ENCODE measurements at regions not wholly inside any gene's neighbourhood (a gene's known extent, or its start where the extent isn't known, plus 50 kb on each side); places are given as distances from the start of the nearest gene placed in this dataset.

DNA sequence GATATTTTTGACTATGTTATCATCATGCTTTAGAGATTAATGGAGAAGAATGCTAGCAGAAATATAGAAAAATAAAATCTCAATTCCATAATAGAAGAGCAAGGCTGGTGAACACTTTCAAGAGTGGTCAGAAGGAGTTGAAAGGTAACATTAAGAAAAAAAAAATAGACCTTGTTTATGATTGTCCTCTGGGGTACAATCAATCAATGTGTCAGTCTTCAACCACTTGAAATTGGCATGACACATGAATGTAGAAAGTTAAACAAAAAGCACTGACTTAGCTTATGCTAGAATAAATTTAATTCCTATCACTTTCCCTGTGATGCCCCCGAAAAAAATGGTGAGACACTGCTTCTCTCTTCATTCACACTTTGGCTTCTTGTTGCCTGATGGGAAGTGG is 750.3 kb upstream of the ADGRL2 start:
- no peak for DNase-seq (ENCODE audit: extremely low read depth, low read depth)

DNA sequence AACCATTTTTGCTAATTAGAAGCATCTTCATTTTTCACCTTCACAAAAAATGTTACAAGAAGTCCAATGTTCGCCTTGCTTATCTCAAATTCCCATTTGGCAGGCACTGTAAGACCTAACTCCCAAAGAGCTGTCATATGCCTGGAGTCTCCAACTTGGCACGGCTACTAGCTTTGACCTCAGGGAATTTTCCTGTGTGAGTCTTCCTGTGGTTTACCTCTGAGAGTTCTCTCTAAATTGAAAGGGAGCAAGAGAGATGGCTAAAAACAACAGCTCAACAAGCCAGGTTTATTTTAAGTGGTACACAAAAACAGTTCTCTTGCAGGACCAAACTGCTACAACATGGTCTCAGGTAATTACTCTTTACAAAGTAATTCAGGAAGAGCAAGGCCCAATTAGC is 756.0 kb upstream of the ADGRL2 start:
- no peak for DNase-seq (ENCODE audit: extremely low read depth, low read depth)

DNA sequence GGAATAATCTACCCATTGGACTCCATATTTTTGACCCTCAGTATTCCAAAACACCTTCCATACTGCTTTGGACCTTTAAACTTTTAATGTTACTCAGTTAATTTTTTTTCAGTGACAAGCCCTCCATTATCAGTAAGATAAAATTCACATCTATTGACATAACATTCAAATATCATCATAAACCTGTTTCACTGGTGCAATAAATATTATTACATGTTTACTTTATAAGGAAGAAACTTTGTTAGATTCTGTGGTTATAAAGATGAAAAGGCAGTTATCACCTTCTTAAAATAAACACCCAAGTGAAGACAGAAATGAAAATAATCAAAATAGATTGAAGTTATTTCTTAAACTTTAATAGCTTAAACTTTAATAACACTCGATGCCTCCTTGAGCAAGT is 758.5 kb upstream of the ADGRL2 start:
- no peak for DNase-seq (ENCODE audit: extremely low read depth, low read depth)

DNA sequence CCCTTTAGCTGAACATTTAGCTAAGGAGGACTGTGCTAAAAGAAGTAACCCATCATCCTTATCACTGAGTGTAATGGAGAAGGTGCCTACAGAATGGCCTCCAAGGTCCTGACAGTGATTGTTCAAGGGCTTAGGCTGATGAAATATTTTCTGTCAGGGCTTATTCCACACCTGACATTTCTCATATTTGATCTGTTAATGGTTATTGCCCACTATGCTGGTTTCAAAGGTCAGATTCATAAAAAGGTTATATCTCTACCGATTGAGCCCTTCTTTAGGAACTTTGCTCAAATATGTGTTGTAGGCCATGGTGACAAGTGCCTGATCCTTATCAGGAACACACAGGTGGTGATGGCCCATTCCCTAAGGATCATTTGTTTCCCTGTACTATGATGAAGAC is 766.4 kb upstream of the ADGRL2 start:
- no peak for DNase-seq (ENCODE audit: extremely low read depth, low read depth)

DNA sequence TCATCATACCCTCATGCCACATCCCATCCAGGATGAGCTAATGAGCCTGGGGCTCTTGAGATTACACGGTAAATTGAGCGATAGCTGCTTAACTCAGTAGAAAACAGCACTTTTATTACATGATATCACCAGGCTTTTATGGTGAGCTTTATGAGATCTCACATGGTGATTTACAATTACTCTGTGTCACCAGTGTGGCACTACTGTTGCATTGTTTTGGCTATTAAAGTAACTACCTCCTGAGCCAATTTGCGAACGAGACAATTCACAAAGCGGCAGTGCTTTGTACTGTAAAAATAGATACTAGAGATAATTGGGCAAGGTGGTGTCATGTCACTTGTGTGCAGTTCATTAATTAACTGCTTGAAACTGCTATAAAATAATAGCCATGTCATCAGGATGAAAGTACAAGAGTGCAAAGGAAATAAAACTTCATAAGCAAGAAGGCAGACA is 767.7 kb upstream of the ADGRL2 start:
- DNase-seq (ENCODE audit: extremely low read depth, low read depth), result no peak

DNA sequence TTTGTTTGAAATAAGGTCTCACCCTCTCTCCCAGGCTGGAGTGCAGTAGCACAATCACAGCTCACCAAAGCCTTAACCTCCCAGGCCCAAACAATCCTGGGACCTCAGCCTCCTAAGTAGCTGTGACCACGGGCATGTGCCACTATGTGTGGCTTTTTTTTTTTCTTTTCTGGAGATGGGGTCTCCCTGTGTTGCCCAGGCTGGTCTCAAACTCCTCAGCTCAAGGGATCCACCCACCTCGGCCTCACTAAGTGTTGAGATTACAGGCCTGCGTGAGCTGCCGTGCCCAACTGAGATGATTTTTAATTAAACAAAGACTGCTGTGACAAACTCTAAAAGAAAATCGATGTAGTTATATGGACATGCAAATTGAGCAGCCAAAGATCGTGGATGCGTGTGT is 768.4 kb upstream of the ADGRL2 start:
- DNase-seq (ENCODE audit: extremely low read depth, low read depth), result no peak

DNA sequence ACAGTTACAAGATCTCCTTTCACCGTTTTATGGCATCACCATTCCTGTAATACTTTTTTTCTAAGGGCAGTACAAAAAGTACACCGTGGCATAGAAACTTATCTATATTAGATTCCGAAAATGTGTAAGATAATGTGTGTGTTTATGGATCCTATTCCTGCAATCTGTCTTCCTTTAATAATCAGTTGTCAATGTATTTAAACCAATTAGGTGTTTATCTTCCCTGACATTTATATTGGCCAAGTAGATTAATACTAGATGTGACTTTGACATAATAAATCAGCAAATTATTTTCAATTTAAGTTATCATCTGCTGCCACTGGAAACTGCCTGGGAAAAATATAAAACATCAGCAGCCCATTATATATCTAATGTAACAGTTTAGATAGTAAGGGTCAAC is 770.3 kb upstream of the ADGRL2 start:
- no peak for DNase-seq (ENCODE audit: extremely low read depth, low read depth)

DNA sequence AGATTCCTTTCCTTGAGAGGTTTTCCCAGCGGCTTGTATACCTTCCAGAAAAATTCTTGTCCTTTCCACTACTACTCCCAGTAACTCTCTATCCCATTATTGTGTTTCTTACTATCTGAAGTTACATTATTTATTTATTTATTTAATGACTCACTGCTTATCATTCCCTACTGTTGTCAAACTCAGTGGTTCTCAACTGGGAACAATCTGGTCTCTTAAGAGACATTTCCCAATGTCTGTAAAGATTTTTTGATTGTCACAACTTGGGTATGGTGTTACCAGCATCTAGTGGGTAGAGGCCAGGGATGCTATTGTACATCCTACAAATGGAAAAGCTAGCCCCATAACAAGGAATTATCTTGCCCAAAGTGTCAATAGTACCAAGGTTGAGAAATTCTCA is 771.5 kb upstream of the ADGRL2 start:
- no peak for DNase-seq (ENCODE audit: extremely low read depth, low read depth)

DNA sequence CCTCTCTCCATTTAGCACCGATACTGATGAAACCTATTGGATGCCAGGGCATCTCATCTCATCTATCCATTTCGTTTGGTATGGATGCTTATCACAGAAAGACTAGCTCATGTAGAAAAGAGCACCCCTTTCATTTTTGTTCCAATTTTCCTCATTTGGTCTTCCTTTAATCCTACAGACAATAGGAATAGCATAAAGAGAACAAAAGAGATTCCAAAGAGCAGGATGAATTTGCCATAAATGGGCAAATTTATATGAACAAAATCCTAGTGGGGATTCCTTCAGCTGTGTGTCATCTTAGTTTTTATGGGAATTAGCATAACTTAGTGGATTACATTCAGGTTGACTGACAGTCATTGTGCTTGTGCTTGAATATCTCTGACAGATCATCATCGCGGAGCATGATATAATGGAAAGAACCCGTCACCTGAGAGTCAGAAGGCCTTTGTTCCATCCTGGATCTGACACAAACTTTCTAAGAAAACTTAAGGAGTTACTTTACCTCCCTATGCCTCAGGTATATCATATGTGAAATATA is 777.5 kb upstream of the ADGRL2 start:
- DNase-seq (ENCODE audit: extremely low read depth, low read depth), result no peak

DNA sequence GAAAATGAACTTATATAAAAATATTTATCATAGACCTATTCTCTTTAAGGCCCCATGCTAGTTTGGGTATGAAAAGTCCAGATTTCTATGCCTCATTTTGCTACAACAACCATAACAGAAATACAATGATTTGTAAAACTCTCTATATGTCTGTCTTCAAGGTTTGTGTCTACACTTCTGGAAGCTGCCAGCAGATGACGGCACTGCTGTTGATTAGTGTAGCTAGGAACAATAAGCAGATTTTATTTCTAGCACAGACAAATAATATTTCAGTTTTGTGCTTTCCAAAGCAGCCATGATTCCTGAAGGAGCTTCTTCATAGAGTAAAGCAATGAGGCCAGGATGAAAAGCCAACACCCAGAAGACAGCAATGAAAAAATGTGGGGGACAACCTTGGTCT is 779.6 kb upstream of the ADGRL2 start:
- no peak for DNase-seq (ENCODE audit: extremely low read depth, low read depth)

DNA sequence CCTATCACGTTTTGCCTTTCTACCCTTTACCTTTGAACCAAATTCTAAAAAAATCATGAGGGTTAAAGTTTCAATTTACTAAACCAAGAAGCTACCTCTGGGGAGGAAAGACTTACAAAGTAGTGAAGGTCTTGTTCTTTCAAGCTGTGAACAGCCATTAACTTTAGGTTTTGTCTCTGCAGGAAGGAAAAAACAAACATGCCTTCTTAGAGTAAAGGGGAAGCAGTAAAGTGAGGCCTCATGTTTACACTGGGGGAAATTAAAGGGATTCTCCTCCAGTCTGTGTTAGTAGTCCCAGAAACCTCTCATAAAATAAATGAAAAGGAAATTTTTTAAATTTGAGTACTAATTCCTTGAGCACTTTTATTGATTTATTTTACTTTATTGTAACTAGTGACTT is 780.2 kb upstream of the ADGRL2 start:
- DNase-seq (ENCODE audit: extremely low read depth, low read depth), result no peak

DNA sequence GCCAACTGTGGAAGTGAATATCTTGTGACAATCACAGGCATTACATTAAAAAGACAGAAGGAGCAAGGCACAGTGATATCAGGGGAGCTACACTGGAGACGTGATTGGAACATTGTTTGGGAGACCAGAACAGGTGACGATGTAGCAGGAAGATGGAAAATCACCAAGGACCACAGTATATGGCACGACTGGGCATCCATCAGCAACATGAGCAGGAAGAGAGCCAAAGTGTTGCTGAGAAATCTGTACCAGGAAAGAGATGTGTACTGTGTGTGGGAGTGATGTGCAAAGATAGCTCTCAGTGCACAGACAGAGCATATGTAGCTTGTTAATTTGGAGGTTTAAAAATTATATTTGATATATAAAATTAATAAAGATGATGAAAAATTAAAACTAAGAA is 790.6 kb upstream of the ADGRL2 start:
- DNase-seq (ENCODE audit: extremely low read depth, low read depth), result no peak

DNA sequence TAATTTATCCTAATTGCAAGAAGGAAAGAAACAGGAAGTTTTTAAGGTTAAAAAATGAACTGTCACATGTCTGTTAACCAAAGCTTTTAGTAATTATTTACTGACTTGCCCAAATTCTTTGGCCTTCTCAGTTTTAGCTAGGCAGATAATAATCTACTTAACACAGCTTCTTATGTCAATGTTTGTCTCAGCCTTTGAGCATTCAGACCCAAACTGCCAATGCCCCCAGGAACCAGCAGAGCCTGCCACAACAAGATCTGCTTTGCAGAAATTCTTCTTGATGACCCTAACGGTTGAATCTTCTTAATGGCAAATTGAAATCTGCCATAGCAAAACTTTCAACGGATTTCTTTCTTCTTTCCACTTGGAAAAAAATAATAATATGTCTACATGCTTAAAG is 792.4 kb upstream of the ADGRL2 start:
- DNase-seq (ENCODE audit: extremely low read depth, low read depth), result no peak

DNA sequence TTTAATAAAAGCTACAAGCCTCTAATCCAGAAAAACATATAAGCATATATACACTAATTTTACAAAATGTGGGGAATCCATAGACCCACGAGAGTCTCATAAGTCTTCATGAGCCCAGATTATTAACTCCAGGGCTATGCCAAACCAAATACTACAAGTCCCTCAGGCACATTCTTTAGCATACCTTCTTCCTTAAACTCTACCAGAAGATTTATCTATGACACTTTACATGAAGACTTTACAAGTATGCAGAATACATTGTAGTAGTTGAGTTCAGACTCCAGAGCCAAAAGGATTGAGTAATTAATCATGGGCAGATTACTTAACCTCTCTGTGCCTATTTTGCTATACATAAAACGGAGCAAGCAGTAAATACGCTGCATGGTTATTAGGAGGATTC is 793.7 kb upstream of the ADGRL2 start:
- no peak for DNase-seq (ENCODE audit: extremely low read depth, low read depth)

DNA sequence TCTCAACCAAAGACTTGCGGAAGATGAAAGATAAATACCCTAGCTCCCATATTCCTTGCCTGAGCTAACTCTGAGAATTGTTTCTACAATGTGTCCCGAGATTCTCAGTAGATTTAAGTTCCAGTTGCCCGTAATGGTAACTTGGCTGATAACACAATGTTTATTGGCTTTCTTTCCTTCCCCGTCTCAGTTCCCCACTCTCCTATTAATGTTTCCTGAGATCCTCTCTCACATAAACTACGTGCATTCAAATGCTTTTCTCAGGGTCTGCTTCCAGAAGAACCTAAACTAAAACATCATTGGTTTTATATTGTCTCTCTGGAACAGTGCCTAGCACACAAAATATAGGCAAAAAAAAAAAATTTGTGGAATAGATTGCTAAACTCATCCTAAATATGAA is 794.2 kb upstream of the ADGRL2 start:
- no peak for DNase-seq (ENCODE audit: extremely low read depth, low read depth)

DNA sequence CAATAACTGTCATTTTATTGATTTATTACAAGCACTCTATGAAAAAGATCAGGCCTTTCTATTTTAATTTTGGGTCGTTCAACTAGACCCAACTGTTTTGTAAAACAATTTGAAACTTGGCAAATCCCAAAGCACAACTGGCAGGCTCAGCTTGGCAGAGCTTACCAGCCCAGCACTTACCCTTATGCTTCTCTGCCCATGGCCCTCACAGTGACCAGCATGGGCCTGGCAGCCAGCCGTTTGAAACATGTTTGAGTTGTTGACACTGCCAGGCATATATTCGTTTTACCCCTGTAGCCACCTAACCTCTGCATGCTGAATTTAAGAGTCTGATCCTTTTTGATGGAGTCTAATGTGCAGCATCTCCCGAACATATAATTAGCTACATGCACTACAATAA is 796.7 kb upstream of the ADGRL2 start:
- no peak for DNase-seq (ENCODE audit: extremely low read depth, low read depth)

DNA sequence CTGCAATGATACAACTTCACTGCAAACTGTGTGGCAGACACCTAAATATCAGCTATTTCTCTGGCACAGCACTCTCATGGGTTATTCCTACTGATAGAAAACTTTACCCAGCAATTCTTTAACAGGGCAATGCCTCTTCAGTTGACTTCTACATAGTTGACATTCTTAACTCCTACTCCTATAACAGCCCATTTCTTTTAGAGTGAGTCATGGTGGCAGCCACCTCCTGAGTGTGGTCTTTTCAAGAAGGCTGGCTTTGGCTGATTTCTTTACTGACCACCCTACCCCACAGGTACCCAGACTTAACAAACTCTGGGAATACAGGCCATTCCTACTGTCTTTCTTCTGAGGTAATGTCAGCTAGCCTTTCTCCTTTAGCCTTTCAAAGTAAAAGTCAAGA is 805.8 kb upstream of the ADGRL2 start:
- no peak for DNase-seq (ENCODE audit: extremely low read depth, low read depth)

DNA sequence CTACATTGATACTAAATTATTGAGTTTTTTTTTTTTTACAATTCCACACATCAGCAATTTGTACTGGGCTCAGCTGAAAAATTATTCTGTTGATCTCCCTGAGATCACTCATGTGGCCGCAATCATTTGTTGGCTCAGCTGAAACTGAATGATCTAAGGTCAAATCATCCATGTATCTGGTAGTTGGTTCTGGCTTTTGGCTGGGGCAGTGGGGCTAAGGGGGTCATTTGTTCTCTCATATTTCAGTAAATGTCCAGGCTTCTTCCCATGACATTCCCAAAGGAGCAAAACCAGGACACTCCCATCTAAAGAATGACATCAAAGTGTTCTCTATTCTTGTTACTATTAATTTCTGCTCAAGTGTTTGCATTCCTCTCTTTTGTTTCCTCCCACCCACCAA is 806.7 kb upstream of the ADGRL2 start:
- no peak for DNase-seq (ENCODE audit: extremely low read depth, low read depth)

DNA sequence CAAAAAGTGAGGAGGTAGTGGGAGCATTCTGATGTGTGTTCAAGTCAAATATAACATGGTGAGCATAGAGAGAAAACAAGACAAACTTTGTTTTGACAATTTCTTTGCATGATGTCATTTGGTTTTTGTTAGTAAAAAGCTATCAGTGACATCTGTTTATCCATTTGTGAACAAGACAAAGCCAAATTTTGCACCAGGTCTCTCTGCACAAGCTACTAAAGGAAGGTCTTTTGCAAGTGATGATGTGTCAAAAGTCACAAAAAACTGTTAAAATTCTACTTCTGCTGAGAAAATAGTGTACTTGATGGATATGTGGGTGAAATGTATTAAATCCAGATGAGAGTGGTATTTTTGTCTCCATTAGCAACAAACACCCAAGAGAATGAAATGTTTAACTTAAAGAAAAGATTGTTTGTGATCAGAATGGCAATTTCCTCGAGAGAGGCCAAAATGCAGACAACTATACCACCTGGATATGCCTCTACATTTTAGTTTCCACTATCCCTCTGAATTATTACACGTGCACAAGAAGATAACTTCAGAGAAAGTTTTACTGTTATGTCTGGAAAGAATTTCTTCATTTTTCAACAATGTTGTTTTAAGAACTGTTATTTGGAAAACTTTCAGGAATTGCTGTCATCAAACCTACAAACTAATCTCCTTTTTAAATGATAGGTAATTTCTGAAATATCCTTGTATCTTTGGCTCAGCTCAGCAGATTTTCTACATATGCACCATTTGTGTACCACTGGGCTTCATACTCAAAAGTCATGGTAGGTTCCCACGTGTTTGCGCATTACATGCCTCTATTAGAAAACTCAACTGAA is 807.4 kb upstream of the ADGRL2 start:
- DNase-seq (ENCODE audit: extremely low read depth, low read depth), result no peak

DNA sequence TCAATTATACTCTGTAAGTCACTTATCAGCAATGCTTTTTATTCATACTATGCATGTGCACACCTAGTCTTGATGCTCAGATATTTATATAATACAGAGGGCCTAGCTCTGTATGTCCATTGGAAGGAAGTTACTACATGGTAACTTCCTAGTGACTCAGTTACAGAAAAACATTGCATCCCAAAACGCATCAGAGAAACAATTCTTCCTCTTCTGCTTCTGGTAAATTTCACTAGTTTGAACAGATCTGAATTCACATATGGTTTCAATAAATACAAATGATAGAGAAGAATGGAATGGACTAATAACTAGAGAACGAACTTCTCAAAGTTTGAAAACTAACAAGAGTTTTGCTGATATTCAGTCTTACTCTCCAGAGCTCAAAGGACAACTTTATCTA is 811.3 kb upstream of the ADGRL2 start:
- DNase-seq (ENCODE audit: extremely low read depth, low read depth), result no peak

DNA sequence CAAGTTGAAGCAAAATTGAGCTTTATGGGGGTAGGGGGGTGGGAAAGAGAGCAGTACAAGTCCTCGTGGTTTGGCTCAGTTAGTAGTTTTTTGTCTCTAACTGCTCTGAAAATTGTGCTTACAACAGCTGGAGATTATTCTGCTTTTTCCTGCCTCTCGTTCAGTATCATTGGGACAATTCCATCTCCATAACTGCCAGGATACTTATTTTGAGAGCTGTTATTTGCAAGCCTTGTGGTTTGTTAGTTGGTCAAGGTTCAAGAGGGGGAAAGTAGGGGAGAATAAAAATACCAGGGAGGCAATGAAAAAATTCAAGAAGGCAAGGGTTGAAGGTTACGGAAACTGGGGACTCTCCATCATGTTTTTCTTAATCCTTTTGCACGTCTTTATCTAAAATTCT is 811.8 kb upstream of the ADGRL2 start:
- DNase-seq (ENCODE audit: extremely low read depth, low read depth), result no peak

DNA sequence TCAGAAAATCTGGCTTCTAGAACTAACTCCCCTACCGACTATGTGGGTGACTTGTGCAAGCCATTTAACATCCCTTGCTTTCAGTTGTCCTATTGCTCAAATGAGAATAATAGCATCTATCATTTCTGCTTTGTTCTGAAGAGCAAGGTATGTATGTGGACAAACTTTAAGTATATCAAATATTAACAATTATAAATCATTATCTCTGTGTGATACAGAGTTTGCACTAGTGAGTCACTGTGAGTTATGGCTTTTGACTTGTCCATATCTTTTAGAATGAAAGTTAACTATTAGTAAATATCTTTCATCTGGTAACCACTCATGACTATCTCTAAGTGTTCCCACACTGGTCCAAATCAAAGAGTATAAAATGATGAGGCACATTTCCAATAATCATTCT is 812.9 kb upstream of the ADGRL2 start:
- no peak for DNase-seq (ENCODE audit: extremely low read depth, low read depth)

DNA sequence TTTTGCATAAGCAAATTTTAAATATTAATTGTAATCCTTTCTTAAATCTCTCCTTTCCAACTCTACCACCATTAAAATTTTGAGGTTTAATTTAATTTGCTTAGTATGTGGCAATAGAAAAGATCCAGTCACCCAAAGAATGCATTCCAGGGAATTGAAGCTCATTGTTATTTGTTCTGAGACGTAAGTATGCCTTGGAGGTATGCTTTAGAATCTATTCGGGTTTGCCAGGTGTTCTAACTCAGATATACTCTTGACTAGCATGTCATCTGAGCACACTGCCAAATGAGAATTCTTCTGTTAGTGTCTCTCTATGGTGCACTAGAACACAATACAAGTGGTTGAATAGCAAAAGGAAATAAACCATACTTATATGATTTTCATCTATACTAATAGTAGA is 813.6 kb upstream of the ADGRL2 start:
- no peak for DNase-seq (ENCODE audit: extremely low read depth, low read depth)

Measured in NCI-H460 (cell line).